Effector memory CD4-positive, alpha-beta T cell (primary cell): ENCODE measurements at regions not wholly inside any gene's neighbourhood (a gene's known extent, or its start where the extent isn't known, plus 50 kb on each side); places are given as distances from the start of the nearest gene placed in this dataset.

ENCODE experiments used
- DNase-seq, 3 donors: peaks; one replicate each; pipeline ENCODE4 v3.0.0-alpha.2; 2020
- H3K27ac ChIP-seq: 2 replicates; pipeline ENCODE4 v1.7.0; 2013; ENCODE audit warnings: mild to moderate bottlenecking, low read length, moderate library complexity; ENCODE audit not compliant: insufficient read depth, poor library complexity, severe bottlenecking
- H3K27me3 ChIP-seq: replicated peaks from 2 replicates; pipeline ENCODE4 v1.7.0; 2013; ENCODE audit warnings: mild to moderate bottlenecking, low read length; ENCODE audit not compliant: insufficient read depth, control insufficient read depth, poor library complexity, severe bottlenecking
- H3K36me3 ChIP-seq: 2 replicates; pipeline ENCODE4 v1.7.0; 2013; ENCODE audit warnings: mild to moderate bottlenecking, low read length, moderate library complexity; ENCODE audit not compliant: control insufficient read depth, insufficient read depth
- H3K4me1 ChIP-seq: 2 replicates; pipeline ENCODE4 v1.7.0; 2013; ENCODE audit warnings: low read length, mild to moderate bottlenecking; ENCODE audit not compliant: control insufficient read depth, insufficient read depth, poor library complexity, severe bottlenecking
- H3K4me3 ChIP-seq: 2 replicates; pipeline ENCODE4 v1.7.0; 2013; ENCODE audit warnings: low read length, low read depth, mild to moderate bottlenecking; ENCODE audit not compliant: insufficient read depth, poor library complexity, severe bottlenecking
- H3K9me3 ChIP-seq: 2 replicates; pipeline ENCODE4 v1.7.0; 2013; ENCODE audit warnings: mild to moderate bottlenecking, low read length, moderate library complexity; ENCODE audit not compliant: control insufficient read depth

- no peak for DNase-seq
These were observed 59.9 kb downstream of the VCPKMT start for GRCh38 chr14:50056435-50056834.

GRCh38 chr14:50057331-50057730 is 59.0 kb downstream of the VCPKMT start:
- Histone ChIP-seq H3K9me3 (no peaks in the 10 kb centered on the region), H3K27me3 (no peaks in the 10 kb centered on the region), H3K27ac (no peak overlapping the region), H3K36me3 (no peaks in the 10 kb centered on the region), H3K4me1 (peaks cover 23% of the 10 kb centered on the region), H3K4me3 (no peak overlapping the region)
- DNase-seq, result no peak

More at GRCh38 chr14:50056435-50056834, 59.9 kb downstream of the VCPKMT start:
- Histone ChIP-seq H3K27me3 (no peaks in the 10 kb centered on the region), H3K36me3 (no peaks in the 10 kb centered on the region), H3K4me1 (peaks cover 15% of the 10 kb centered on the region), H3K4me3 (no peak overlapping the region), H3K9me3 (no peaks in the 10 kb centered on the region), H3K27ac (no peak overlapping the region)

DNA sequence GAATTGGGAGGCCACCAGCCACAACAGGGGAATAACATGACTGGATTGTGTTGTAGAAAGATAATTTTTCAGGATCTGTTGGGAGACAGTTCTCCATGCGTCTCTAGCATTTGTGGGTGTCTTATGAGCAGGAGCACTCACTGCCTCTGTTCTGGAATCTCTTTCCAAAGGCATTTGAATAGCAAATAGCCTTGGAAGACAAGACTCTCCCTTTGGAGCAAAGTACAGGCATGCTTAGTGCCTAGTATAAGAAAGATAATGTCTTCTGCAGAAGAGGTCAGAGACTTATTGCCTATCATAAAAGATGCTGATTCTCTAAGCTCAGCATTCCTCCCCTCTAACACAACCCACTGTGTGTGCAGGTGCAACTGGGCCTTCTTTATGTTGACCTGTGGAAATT is 58.3 kb downstream of the VCPKMT start:
- Histone ChIP-seq H3K36me3 (no peaks in the 10 kb centered on the region), H3K4me3 (no peak overlapping the region), H3K27me3 (no peaks in the 10 kb centered on the region), H3K27ac (no peak overlapping the region), H3K4me1 (peaks cover 31% of the 10 kb centered on the region), H3K9me3 (no peaks in the 10 kb centered on the region)
- DNase-seq, result no peak
